ENCODE measurements at regions not wholly inside any gene's neighbourhood (a gene's known extent, or its start where the extent isn't known, plus 50 kb on each side); places are given as distances from the start of the nearest gene placed in this dataset.

- Mint-ChIP-seq H3K36me3 (ENCODE audit: insufficient read depth, unreplicated experiment) (peaks cover 19% of the 10 kb centered on the region), H3K27me3 (ENCODE audit: unreplicated experiment) (no peaks in the 10 kb centered on the region), H3K4me3 (ENCODE audit: low read depth, unreplicated experiment) (no peak overlapping the region), H3K27ac (ENCODE audit: unreplicated experiment) (peak overlapping the region; percentile 80), H3K9me3 (ENCODE audit: low read depth, unreplicated experiment) (no peaks in the 10 kb centered on the region), H3K4me1 (ENCODE audit: low read depth, unreplicated experiment) (peaks cover 67% of the 10 kb centered on the region)
- DNase-seq, result peak; percentile 50
- intact Hi-C loops (cut with micrococcal nuclease; ENCODE audit: unreplicated experiment), result loop anchor here (5.0 to 10.0 kb wide), 5 partner anchors 67 to 492 kb away; no protein-coding TSS in a partner anchor
- TF ChIP-seq CTCF (IDR thresholded peaks at IDR 0.05; ENCODE audit: unreplicated experiment), result no peak
- no TSS peak for BruUV-seq (replicated peaks)
- CTCF ChIA-PET, result interaction anchor here (0.6 to 2.4 kb wide), 9 partner anchors 11 to 329 kb away, joined by 3 to 30 read pairs (median 4); partner anchors contain the start of gene ENC1
Observed at GRCh38 chr5:74394528-74394915, 246.0 kb downstream of the ENC1 start.

- Mint-ChIP-seq H3K9me3 (ENCODE audit: low read depth, unreplicated experiment) (no peaks in the 10 kb centered on the region), H3K4me3 (ENCODE audit: low read depth, unreplicated experiment) (no peak overlapping the region), H3K4me1 (ENCODE audit: low read depth, unreplicated experiment) (peaks cover 67% of the 10 kb centered on the region), H3K27me3 (ENCODE audit: unreplicated experiment) (no peaks in the 10 kb centered on the region), H3K27ac (ENCODE audit: unreplicated experiment) (no peak overlapping the region), H3K36me3 (ENCODE audit: insufficient read depth, unreplicated experiment) (peaks cover 19% of the 10 kb centered on the region)
- CTCF ChIA-PET, result interaction anchor here (1.6 to 2.4 kb wide), 3 partner anchors 237 to 256 kb away, joined by 4 to 30 read pairs (median 7); partner anchors contain the start of gene ENC1
- BruUV-seq (replicated peaks), result no TSS peak
- no peak for DNase-seq
- no peak for TF ChIP-seq CTCF (IDR thresholded peaks at IDR 0.05; ENCODE audit: unreplicated experiment)
- intact Hi-C loops (cut with micrococcal nuclease; ENCODE audit: unreplicated experiment), result loop anchor here (5.0 to 10.0 kb wide), 5 partner anchors 67 to 492 kb away; no protein-coding TSS in a partner anchor
Observed at GRCh38 chr5:74393943-74394342, 246.6 kb downstream of the ENC1 start.

GRCh38 chr5:74392711-74393351 lies 247.7 kb downstream of the ENC1 start:
- Mint-ChIP-seq H3K27me3 (ENCODE audit: unreplicated experiment) (no peaks in the 10 kb centered on the region), H3K9me3 (ENCODE audit: low read depth, unreplicated experiment) (no peaks in the 10 kb centered on the region), H3K4me3 (ENCODE audit: low read depth, unreplicated experiment) (peak overlapping the region; percentile 28), H3K36me3 (ENCODE audit: insufficient read depth, unreplicated experiment) (peaks cover 19% of the 10 kb centered on the region), H3K4me1 (ENCODE audit: low read depth, unreplicated experiment) (peaks cover 67% of the 10 kb centered on the region), H3K27ac (ENCODE audit: unreplicated experiment) (peak overlapping the region; percentile 86)
- no peak for TF ChIP-seq CTCF (IDR thresholded peaks at IDR 0.05; ENCODE audit: unreplicated experiment)
- CTCF ChIA-PET, result interaction anchor here (0.6 to 1.9 kb wide), 4 partner anchors 189 to 257 kb away, joined by 3 to 7 read pairs (median 4); no protein-coding TSS in a partner anchor
- BruUV-seq (replicated peaks), result no TSS peak
- intact Hi-C loops (cut with micrococcal nuclease; ENCODE audit: unreplicated experiment), result loop anchor here (5.0 to 10.0 kb wide), 5 partner anchors 66 to 491 kb away; no protein-coding TSS in a partner anchor
- no peak for DNase-seq

- CTCF ChIA-PET, result interaction anchor here (0.6 to 0.7 kb wide), 7 partner anchors 81 to 411 kb away, joined by 3 to 8 read pairs (median 3); no protein-coding TSS in a partner anchor
- no peak overlapping the region for H3K27ac Mint-ChIP-seq (ENCODE audit: unreplicated experiment)
- intact Hi-C loops (cut with micrococcal nuclease; ENCODE audit: unreplicated experiment), result loop anchor here (5.0 to 10.0 kb wide), 5 partner anchors 64 to 489 kb away; no protein-coding TSS in a partner anchor
- TF ChIP-seq CTCF (IDR thresholded peaks at IDR 0.05; ENCODE audit: unreplicated experiment), result no peak
- peaks cover 53% of the 10 kb centered on the region for H3K4me1 Mint-ChIP-seq (ENCODE audit: low read depth, unreplicated experiment)
- peaks cover 19% of the 10 kb centered on the region for H3K36me3 Mint-ChIP-seq (ENCODE audit: insufficient read depth, unreplicated experiment)
- H3K9me3 Mint-ChIP-seq (ENCODE audit: low read depth, unreplicated experiment), result no peaks in the 10 kb centered on the region
- DNase-seq, result no peak
- no TSS peak for BruUV-seq (replicated peaks)
- H3K27me3 Mint-ChIP-seq (ENCODE audit: unreplicated experiment), result no peaks in the 10 kb centered on the region
- no peak overlapping the region for H3K4me3 Mint-ChIP-seq (ENCODE audit: low read depth, unreplicated experiment)
Observed at GRCh38 chr5:74391410-74391809, 249.1 kb downstream of the ENC1 start.

Data from Calu3 (cell line).